Trophoblast cell (in vitro differentiated cells and primary cell): ENCODE measurements at regions not wholly inside any gene's neighbourhood (a gene's known extent, or its start where the extent isn't known, plus 50 kb on each side); places are given as distances from the start of the nearest gene placed in this dataset.

Source experiments
- DNase-seq, 2 donors: peaks; one replicate each; pipeline ENCODE4 v3.0.0-alpha.2; 2016
- H2AFZ ChIP-seq: 2 replicates; pipeline ENCODE4 v1.6.1; 2013; ENCODE audit warnings: low read length, moderate library complexity, mild to moderate bottlenecking; ENCODE audit not compliant: insufficient read depth, poor library complexity
- H2AK5ac ChIP-seq: 2 replicates; pipeline ENCODE4 v1.6.1; 2013; ENCODE audit warnings: mild to moderate bottlenecking, low read length
- H2BK120ac ChIP-seq: 2 replicates; pipeline ENCODE4 v1.6.1; 2013; ENCODE audit warnings: low read length, mild to moderate bottlenecking, moderate library complexity; ENCODE audit not compliant: insufficient read depth, poor library complexity
- H2BK12ac ChIP-seq: 2 replicates; pipeline ENCODE4 v1.6.1; 2013; ENCODE audit warnings: mild to moderate bottlenecking, low read length, moderate library complexity
- H2BK5ac ChIP-seq: 2 replicates; pipeline ENCODE4 v1.6.1; 2013; ENCODE audit warnings: low read length, low read depth, moderate library complexity, mild to moderate bottlenecking; ENCODE audit not compliant: poor library complexity
- H3K14ac ChIP-seq: 2 replicates; pipeline ENCODE4 v1.6.1; 2013; ENCODE audit warnings: mild to moderate bottlenecking, low read length
- H3K18ac ChIP-seq: 2 replicates; pipeline ENCODE4 v1.6.1; 2013; ENCODE audit warnings: mild to moderate bottlenecking, low read length
- H3K23ac ChIP-seq: 2 replicates; pipeline ENCODE4 v1.6.1; 2013; ENCODE audit warnings: low read length
- H3K27ac ChIP-seq: 2 replicates; pipeline ENCODE4 v1.5.1; 2013; ENCODE audit warnings: low read depth, mild to moderate bottlenecking, inconsistent platforms, low read length, moderate library complexity
- H3K27me3 ChIP-seq: 2 replicates; pipeline ENCODE4 v1.6.1; 2013; ENCODE audit warnings: inconsistent platforms, mild to moderate bottlenecking, low read length, moderate library complexity; ENCODE audit not compliant: insufficient read depth
- H3K36me3 ChIP-seq, 2 experiments: 1 replicate in 1 of 2; 2 replicates in 1 of 2; pipeline ENCODE4 v1.6.1; 2013; ENCODE audit warnings: low read length in 2 of 2, mild to moderate bottlenecking in 2 of 2, moderate library complexity in 1 of 2; ENCODE audit not compliant: insufficient read depth in 2 of 2, control insufficient read depth in 1 of 2
- H3K4ac ChIP-seq: 2 replicates; pipeline ENCODE4 v1.6.1; 2013; ENCODE audit warnings: low read depth, mild to moderate bottlenecking, low read length, moderate library complexity
- H3K4me1 ChIP-seq, 2 experiments: 1 replicate in 1 of 2; 2 replicates in 1 of 2; pipeline ENCODE4 v1.6.1; 2013; ENCODE audit warnings: low read length in 2 of 2, mild to moderate bottlenecking in 2 of 2, moderate library complexity in 1 of 2; ENCODE audit not compliant: insufficient read depth in 2 of 2, control insufficient read depth in 1 of 2
- H3K4me2 ChIP-seq: 2 replicates; pipeline ENCODE4 v1.6.1; 2013; ENCODE audit warnings: inconsistent platforms, mild to moderate bottlenecking, low read length, moderate library complexity
- H3K4me3 ChIP-seq: 2 replicates; pipeline ENCODE4 v1.5.1; 2013; ENCODE audit warnings: mild to moderate bottlenecking, low read depth, low read length, inconsistent platforms
- H3K79me1 ChIP-seq: one replicate; pipeline ENCODE4 v1.6.1; 2013; ENCODE audit warnings: low read length
- H3K79me2 ChIP-seq: 2 replicates; pipeline ENCODE4 v1.6.1; 2013; ENCODE audit warnings: low read length, mild to moderate bottlenecking; ENCODE audit not compliant: control insufficient read depth, insufficient read depth, poor library complexity
- H3K9ac ChIP-seq: 2 replicates; pipeline ENCODE4 v1.6.1; 2013; ENCODE audit warnings: mild to moderate bottlenecking, low read length
- H3K9me3 ChIP-seq: 2 replicates; pipeline ENCODE4 v1.6.1; 2013; ENCODE audit warnings: low read depth, mild to moderate bottlenecking, control low read depth, inconsistent platforms, low read length; ENCODE audit not compliant: insufficient read depth
- H4K12ac ChIP-seq: 2 replicates; pipeline ENCODE4 v1.6.1; 2013; ENCODE audit warnings: low read depth, mild to moderate bottlenecking, low read length, moderate library complexity
- H4K8ac ChIP-seq: 2 replicates; pipeline ENCODE4 v1.6.1; 2013; ENCODE audit warnings: low read depth, mild to moderate bottlenecking, low read length, moderate library complexity
- H4K91ac ChIP-seq: one replicate; pipeline ENCODE4 v1.6.1; 2013; ENCODE audit warnings: low read depth, mild to moderate bottlenecking, low read length, moderate library complexity
- WGBS: extraction: QIAGEN DNeasy Blood & Tissue Kit; methylation state at CpG from one replicate; pipeline ENCODE4 v1.1.7; 2013; ENCODE audit warnings: missing lambda C conversion rate; ENCODE audit not compliant: insufficient read length, insufficient coverage; ENCODE audit errors: extremely low coverage; 5-methylcytosine and 5-hydroxymethylcytosine counted together

- H4K12ac ChIP-seq: no peak overlapping the region
- no peak overlapping the region for H3K14ac ChIP-seq
- H3K27me3 ChIP-seq: no peaks in the 10 kb centered on the region
- H3K4me2 ChIP-seq: no peak overlapping the region
- no peak overlapping the region for H2AK5ac ChIP-seq
- no peak for DNase-seq
- WGBS: no CpG with 5 or more reads among the region's 1 CpG
- H3K4ac ChIP-seq: no peak overlapping the region
- H3K9ac ChIP-seq: no peak overlapping the region
- no peaks in the 10 kb centered on the region for H3K9me3 ChIP-seq
- no peak overlapping the region for H3K23ac ChIP-seq
- H3K4me1 ChIP-seq: no peaks in the 10 kb centered on the region
- no peaks in the 10 kb centered on the region for H3K79me1 ChIP-seq
- H4K8ac ChIP-seq: no peak overlapping the region
- no peaks in the 10 kb centered on the region for H3K79me2 ChIP-seq
- no peak overlapping the region for H4K91ac ChIP-seq
- no peak overlapping the region for H2BK12ac ChIP-seq
- no peak overlapping the region for H2BK120ac ChIP-seq
- no peak overlapping the region for H3K4me3 ChIP-seq
- no peaks in the 10 kb centered on the region for H3K36me3 ChIP-seq
- H2BK5ac ChIP-seq: no peak overlapping the region
- no peak overlapping the region for H3K27ac ChIP-seq
- H2AFZ ChIP-seq: no peak overlapping the region
- H3K18ac ChIP-seq: no peak overlapping the region
These were observed 123.3 kb upstream of the DCC start for GRCh38 chr18:52216666-52217065.

- WGBS: no CpG with 5 or more reads among the region's 3 CpGs
- Histone ChIP-seq H3K79me2 (no peaks in the 10 kb centered on the region), H2AK5ac (no peak overlapping the region), H3K4me2 (no peak overlapping the region), H3K9ac (no peak overlapping the region), H2AFZ (no peak overlapping the region), H3K79me1 (no peaks in the 10 kb centered on the region), H3K27ac (no peak overlapping the region), H3K4me3 (no peak overlapping the region), H2BK5ac (no peak overlapping the region), H4K8ac (no peak overlapping the region), H2BK120ac (no peak overlapping the region), H3K4ac (no peak overlapping the region), H3K9me3 (no peaks in the 10 kb centered on the region), H4K12ac (no peak overlapping the region), H4K91ac (no peak overlapping the region), H3K4me1 (no peaks in the 10 kb centered on the region), H3K23ac (no peak overlapping the region), H3K18ac (no peak overlapping the region), H3K36me3 (no peaks in the 10 kb centered on the region), H2BK12ac (no peak overlapping the region), H3K27me3 (no peaks in the 10 kb centered on the region), H3K14ac (no peak overlapping the region)
- no peak for DNase-seq
These were observed 120.9 kb upstream of the DCC start for GRCh38 chr18:52219102-52219501.

GRCh38 chr18:52220062-52220591 lies 119.9 kb upstream of the DCC start:
- H2BK120ac ChIP-seq: no peak overlapping the region
- no peaks in the 10 kb centered on the region for H3K36me3 ChIP-seq
- H2AK5ac ChIP-seq: no peak overlapping the region
- no peak overlapping the region for H4K8ac ChIP-seq
- no peak overlapping the region for H2BK5ac ChIP-seq
- H3K4ac ChIP-seq: no peak overlapping the region
- H3K9ac ChIP-seq: no peak overlapping the region
- H3K18ac ChIP-seq: no peak overlapping the region
- no peak overlapping the region for H3K27ac ChIP-seq
- H3K4me2 ChIP-seq: no peak overlapping the region
- no peak overlapping the region for H2AFZ ChIP-seq
- no peak overlapping the region for H2BK12ac ChIP-seq
- H4K91ac ChIP-seq: no peak overlapping the region
- no peaks in the 10 kb centered on the region for H3K4me1 ChIP-seq
- H3K79me2 ChIP-seq: no peaks in the 10 kb centered on the region
- no CpG with 5 or more reads among the region's 1 CpG for WGBS
- no peak for DNase-seq
- H4K12ac ChIP-seq: no peak overlapping the region
- no peaks in the 10 kb centered on the region for H3K27me3 ChIP-seq
- no peaks in the 10 kb centered on the region for H3K9me3 ChIP-seq
- no peak overlapping the region for H3K23ac ChIP-seq
- no peak overlapping the region for H3K4me3 ChIP-seq
- no peak overlapping the region for H3K14ac ChIP-seq
- H3K79me1 ChIP-seq: no peaks in the 10 kb centered on the region

GRCh38 chr18:52222211-52222610 lies 117.8 kb upstream of the DCC start:
- Histone ChIP-seq H4K12ac (no peak overlapping the region), H2BK12ac (no peak overlapping the region), H3K9ac (no peak overlapping the region), H3K4ac (no peak overlapping the region), H3K4me1 (no peaks in the 10 kb centered on the region), H3K27ac (no peak overlapping the region), H2BK120ac (no peak overlapping the region), H2BK5ac (no peak overlapping the region), H3K36me3 (no peaks in the 10 kb centered on the region), H3K79me1 (no peaks in the 10 kb centered on the region), H3K23ac (no peak overlapping the region), H3K4me3 (no peak overlapping the region), H4K91ac (no peak overlapping the region), H3K14ac (no peak overlapping the region), H4K8ac (no peak overlapping the region), H3K9me3 (no peaks in the 10 kb centered on the region), H2AK5ac (no peak overlapping the region), H2AFZ (no peak overlapping the region), H3K27me3 (no peaks in the 10 kb centered on the region), H3K4me2 (no peak overlapping the region), H3K79me2 (no peaks in the 10 kb centered on the region), H3K18ac (no peak overlapping the region)
- DNase-seq: no peak
- no CpG with 5 or more reads among the region's 2 CpGs for WGBS
